ENCODE measurements at regions not wholly inside any gene's neighbourhood (a gene's known extent, or its start where the extent isn't known, plus 50 kb on each side); places are given as distances from the start of the nearest gene placed in this dataset.
A peak's percentile ranks its signal among the peaks of the same experiment; 100 is the strongest.

DNA sequence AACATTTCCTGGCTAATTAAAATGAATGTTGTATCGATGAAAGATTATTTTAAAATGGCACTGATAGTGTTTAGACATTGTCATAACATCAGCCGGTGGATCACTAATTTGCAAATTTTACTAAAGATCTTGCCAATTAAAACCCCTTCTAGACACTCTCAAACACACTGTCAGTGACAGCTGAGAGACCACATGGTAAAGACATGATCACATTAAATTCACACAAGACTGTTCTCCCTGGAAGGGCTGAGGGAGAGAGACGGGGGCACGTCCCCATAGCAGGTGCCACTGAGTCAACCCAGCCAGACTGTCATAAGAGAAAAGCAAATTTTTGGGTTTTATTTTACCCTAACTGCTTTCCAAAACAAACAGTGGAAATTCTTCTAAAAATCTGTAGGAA lies 306.0 kb downstream of the TXNL1 start:
- H4K91ac ChIP-seq (ENCODE audit: insufficient read length, low read depth, low read length), result no peak overlapping the region
- no peak for DNase-seq
- H3K4me1 ChIP-seq (ENCODE audit: insufficient read depth, low read length), result no peaks in the 10 kb centered on the region
- no peak overlapping the region for H3T11ph ChIP-seq (ENCODE audit: low read length)
- no peak overlapping the region for H3K4me2 ChIP-seq (ENCODE audit: insufficient read depth, insufficient read length, low read length)
- no peak overlapping the region for H3K14ac ChIP-seq (ENCODE audit: insufficient read depth, low read length)
- no peaks in the 10 kb centered on the region for H3K79me1 ChIP-seq (ENCODE audit: insufficient read depth, low read depth, low read length, poor library complexity, severe bottlenecking)
- no peak overlapping the region for H2BK12ac ChIP-seq (ENCODE audit: insufficient read length, low read depth, low read length)
- no peak overlapping the region for H3K4me3 Mint-ChIP-seq
- H2BK120ac ChIP-seq (ENCODE audit: low read depth, low read length, poor library complexity, severe bottlenecking), result no peak overlapping the region
- H2AK5ac ChIP-seq (ENCODE audit: insufficient read length, low read length), result no peak overlapping the region
- no peak overlapping the region for H3K4ac ChIP-seq (ENCODE audit: low read depth, low read length)
- no peak overlapping the region for H2AFZ ChIP-seq (ENCODE audit: low read length)
- H2BK20ac ChIP-seq (ENCODE audit: low read depth, low read length, poor library complexity, severe bottlenecking), result no peak overlapping the region
- no peak overlapping the region for H2BK15ac ChIP-seq (ENCODE audit: low read depth, low read length)
- no peak overlapping the region for H3K9ac ChIP-seq (ENCODE audit: extremely low read depth, insufficient read length, low read length)
- H3K79me2 ChIP-seq (ENCODE audit: insufficient read depth, low read length), result no peaks in the 10 kb centered on the region
- H2BK5ac ChIP-seq (ENCODE audit: insufficient read length, low read length), result no peak overlapping the region
- no peak overlapping the region for H3K18ac ChIP-seq (ENCODE audit: insufficient read length, low read depth, low read length)
- H3K27ac Mint-ChIP-seq, result peak overlapping the region in 1 of 3 experiments; percentile 41; a peak in 1 of 7 replicates
- no peak overlapping the region for H3K56ac ChIP-seq (ENCODE audit: insufficient read length, low read depth, low read length)
- no peaks in the 10 kb centered on the region for H4K20me1 ChIP-seq (ENCODE audit: control insufficient read depth, insufficient read depth, insufficient read length)
- no peak overlapping the region for H3K27ac ChIP-seq (ENCODE audit: insufficient read length, low read depth, low read length)
- H4K8ac ChIP-seq (replicated peaks; ENCODE audit: insufficient read length, low read depth, low read length), result no peak overlapping the region
- no peaks in the 10 kb centered on the region for H3K9me3 ChIP-seq (ENCODE audit: control insufficient read depth, low read depth, low read length)
- H3K23ac ChIP-seq (ENCODE audit: insufficient read length, low read depth, low read length), result no peak overlapping the region
- H3K36me3 Mint-ChIP-seq (ENCODE audit: insufficient read depth in 1 of 3, low read depth in 3 of 3), result no peaks in the 10 kb centered on the region
- no peaks in the 10 kb centered on the region for H3K23me2 ChIP-seq (ENCODE audit: insufficient read length, low read depth, low read length, poor library complexity, severe bottlenecking)
- H4K5ac ChIP-seq (ENCODE audit: insufficient read length, low read depth, low read length), result no peak overlapping the region
- H3K27me3 Mint-ChIP-seq (ENCODE audit: low read depth), result no peaks in the 10 kb centered on the region
- TF ChIP-seq, protein P1, sequence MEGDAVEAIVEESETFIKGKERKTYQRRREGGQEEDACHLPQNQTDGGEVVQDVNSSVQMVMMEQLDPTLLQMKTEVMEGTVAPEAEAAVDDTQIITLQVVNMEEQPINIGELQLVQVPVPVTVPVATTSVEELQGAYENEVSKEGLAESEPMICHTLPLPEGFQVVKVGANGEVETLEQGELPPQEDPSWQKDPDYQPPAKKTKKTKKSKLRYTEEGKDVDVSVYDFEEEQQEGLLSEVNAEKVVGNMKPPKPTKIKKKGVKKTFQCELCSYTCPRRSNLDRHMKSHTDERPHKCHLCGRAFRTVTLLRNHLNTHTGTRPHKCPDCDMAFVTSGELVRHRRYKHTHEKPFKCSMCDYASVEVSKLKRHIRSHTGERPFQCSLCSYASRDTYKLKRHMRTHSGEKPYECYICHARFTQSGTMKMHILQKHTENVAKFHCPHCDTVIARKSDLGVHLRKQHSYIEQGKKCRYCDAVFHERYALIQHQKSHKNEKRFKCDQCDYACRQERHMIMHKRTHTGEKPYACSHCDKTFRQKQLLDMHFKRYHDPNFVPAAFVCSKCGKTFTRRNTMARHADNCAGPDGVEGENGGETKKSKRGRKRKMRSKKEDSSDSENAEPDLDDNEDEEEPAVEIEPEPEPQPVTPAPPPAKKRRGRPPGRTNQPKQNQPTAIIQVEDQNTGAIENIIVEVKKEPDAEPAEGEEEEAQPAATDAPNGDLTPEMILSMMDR (conservative IDR thresholded peaks at IDR 0.05), result no peak
- no CpG with 5 or more reads among the region's 4 CpGs for WGBS (ENCODE audit: extremely low coverage, insufficient read length, low lambda C conversion rate)
- H3K9me3 Mint-ChIP-seq, result no peaks in the 10 kb centered on the region
- no peaks in the 10 kb centered on the region; a peak in 1 of 4 replicates for H3K4me1 Mint-ChIP-seq
- no peaks in the 10 kb centered on the region for H3K27me3 ChIP-seq (ENCODE audit: insufficient read depth, low read length)
